Neural cell (in vitro differentiated cells): ENCODE measurements at regions not wholly inside any gene's neighbourhood (a gene's known extent, or its start where the extent isn't known, plus 50 kb on each side); places are given as distances from the start of the nearest gene placed in this dataset.

Experiments used
- H2AFZ ChIP-seq: fragments of 200-600, 300-800 bp; sonication (generic), shearing (Covaris generic); 2 replicates; pipeline ENCODE4 v1.6.0; 2014; ENCODE audit warnings: low read depth, mild to moderate bottlenecking, antibody characterized with exemption, low read length, moderate library complexity
- H3F3A ChIP-seq: fragments of 200-600 bp; shearing (Covaris generic); 2 replicates; pipeline ENCODE4 v1.6.1; 2016; ENCODE audit warnings: mild to moderate bottlenecking, moderate library complexity, mixed read lengths, antibody characterized with exemption, low read length; ENCODE audit not compliant: insufficient read depth, poor library complexity, severe bottlenecking
- H3K27ac ChIP-seq: fragments of 200-600, 300-800 bp; sonication (generic), shearing (Covaris generic); 2 replicates; pipeline ENCODE4 v1.5.1; 2014; ENCODE audit warnings: mild to moderate bottlenecking, low read length, moderate library complexity
- H3K27me3 ChIP-seq: fragments of 300-800, 200-600 bp; sonication (generic), shearing (Covaris generic); 2 replicates; pipeline ENCODE4 v1.6.0; 2014; ENCODE audit warnings: mild to moderate bottlenecking, low read depth, low read length, moderate library complexity; ENCODE audit not compliant: insufficient read depth
- H3K36me3 ChIP-seq: fragments of 300-800, 200-600 bp; sonication (generic), shearing (Covaris generic); 2 replicates; pipeline ENCODE4 v1.5.1; 2014; ENCODE audit warnings: mild to moderate bottlenecking, antibody characterized with exemption, low read length, moderate library complexity; ENCODE audit not compliant: insufficient read depth
- H3K4me2 ChIP-seq: fragments of 300-800, 200-600 bp; sonication (generic), shearing (Covaris generic); 2 replicates; pipeline ENCODE4 v1.6.0; 2014; ENCODE audit warnings: mild to moderate bottlenecking, low read length
- H3K4me3 ChIP-seq: fragments of 300-800, 200-600 bp; sonication (generic), shearing (Covaris generic); 2 replicates; pipeline ENCODE4 v1.5.1; 2014; ENCODE audit warnings: mild to moderate bottlenecking, low read length, moderate library complexity
- H3K79me2 ChIP-seq: fragments of 200-600 bp; shearing (Covaris generic); replicated peaks from 2 replicates; pipeline ENCODE4 v1.6.0; 2014; ENCODE audit warnings: mild to moderate bottlenecking, low read length, moderate library complexity; ENCODE audit not compliant: insufficient read depth
- H3K9ac ChIP-seq: fragments of 300-800, 200-600 bp; sonication (generic), shearing (Covaris generic); 2 replicates; pipeline ENCODE4 v1.6.1; 2016; ENCODE audit warnings: mild to moderate bottlenecking, low read length, mixed read lengths
- H3K9me2 ChIP-seq: fragments of 200-600 bp; shearing (Covaris generic); 2 replicates; pipeline ENCODE4 v1.6.1; 2016; ENCODE audit warnings: mild to moderate bottlenecking, low read length, mixed read lengths; ENCODE audit not compliant: insufficient read depth
- H3K9me3 ChIP-seq: fragments of 200-600, 300-800 bp; sonication (generic), shearing (Covaris generic); 2 replicates; pipeline ENCODE4 v1.6.1; 2016; ENCODE audit warnings: mild to moderate bottlenecking, mixed run types, low read length, moderate library complexity, mixed read lengths
- H4K20me1 ChIP-seq: fragments of 200-600 bp; shearing (Covaris generic); 2 replicates; pipeline ENCODE4 v1.6.1; 2016; ENCODE audit warnings: mild to moderate bottlenecking, mixed run types; ENCODE audit not compliant: insufficient read depth
- CTCF ChIP-seq: fragments of 450-650 bp; IDR thresholded peaks from 2 replicates; pipeline ENCODE4 v1.5.1; 2014; ENCODE audit warnings: antibody characterized with exemption, mild to moderate bottlenecking, moderate library complexity; ENCODE audit not compliant: poor library complexity, severe bottlenecking
- EP300 ChIP-seq: fragments of 450-650 bp; conservative IDR thresholded peaks from 2 replicates; pipeline ENCODE4 v1.6.1; 2014; ENCODE audit warnings: antibody characterized with exemption, mild to moderate bottlenecking, moderate library complexity; ENCODE audit not compliant: poor library complexity, severe bottlenecking
- EZH2 ChIP-seq: fragments of 200-600, 300-800 bp; shearing (Covaris generic), sonication (generic); IDR thresholded peaks from 2 replicates; pipeline ENCODE4 v1.6.1; 2014; ENCODE audit warnings: antibody characterized with exemption, low read length, borderline replicate concordance, mild to moderate bottlenecking; ENCODE audit not compliant: insufficient read depth, poor library complexity, severe bottlenecking
- MXI1 ChIP-seq: fragments of 450-650 bp; conservative IDR thresholded peaks from 2 replicates; pipeline ENCODE4 v1.6.1; 2014; ENCODE audit warnings: antibody characterized with exemption, mild to moderate bottlenecking; ENCODE audit not compliant: poor library complexity, severe bottlenecking
- POLR2AphosphoS5 ChIP-seq: IDR thresholded peaks from 2 replicates; pipeline ENCODE4 v1.6.1; 2012
- RAD21 ChIP-seq: fragments of 450-650 bp; conservative IDR thresholded peaks from 2 replicates; pipeline ENCODE4 v1.6.1; 2014; ENCODE audit warnings: antibody characterized with exemption, mild to moderate bottlenecking, moderate library complexity
- REST ChIP-seq: IDR thresholded peaks from 2 replicates; pipeline ENCODE4 v1.6.1; 2012; ENCODE audit warnings: borderline replicate concordance
- SMC3 ChIP-seq: fragments of 450-650 bp; conservative IDR thresholded peaks from 2 replicates; pipeline ENCODE4 v1.6.1; 2014; ENCODE audit warnings: antibody characterized with exemption, mild to moderate bottlenecking, moderate library complexity; ENCODE audit not compliant: poor library complexity
- TAF1 ChIP-seq: IDR thresholded peaks from 2 replicates; pipeline ENCODE4 v1.6.1; 2012; ENCODE audit warnings: low read depth

GRCh38 chr16:26526633-26527032 lies 540.1 kb upstream of the C16orf82 start:
- Histone ChIP-seq H3K9me2 (no peaks in the 10 kb centered on the region), H3K4me2 (no peak overlapping the region), H3K9me3 (no peaks in the 10 kb centered on the region), H3K27ac (no peak overlapping the region), H3K4me3 (no peak overlapping the region), H3K27me3 (no peaks in the 10 kb centered on the region), H2AFZ (no peak overlapping the region), H3K79me2 (no peaks in the 10 kb centered on the region), H3F3A (no peaks in the 10 kb centered on the region), H3K9ac (no peak overlapping the region), H3K36me3 (no peaks in the 10 kb centered on the region), H4K20me1 (no peaks in the 10 kb centered on the region)
- TF ChIP-seq REST: no peak
- no peak for TF ChIP-seq RAD21
- no peak for TF ChIP-seq EZH2
- no peak for TF ChIP-seq CTCF
- no peak for TF ChIP-seq SMC3
- no peak for TF ChIP-seq TAF1
- no peak for TF ChIP-seq POLR2AphosphoS5
- TF ChIP-seq MXI1: no peak
- no peak for TF ChIP-seq EP300

- H3K9me3 ChIP-seq: peaks cover 4% of the 10 kb centered on the region
- H3F3A ChIP-seq: no peaks in the 10 kb centered on the region
- no peaks in the 10 kb centered on the region for H3K27me3 ChIP-seq
- no peak overlapping the region for H2AFZ ChIP-seq
- TF ChIP-seq RAD21 (no peak), EP300 (no peak), REST (no peak), CTCF (no peak)
- peak overlapping the region; percentile 31 for H3K4me3 ChIP-seq
- H3K9ac ChIP-seq: peak overlapping the region; percentile 2
- no peaks in the 10 kb centered on the region for H3K9me2 ChIP-seq
- H3K4me2 ChIP-seq: no peak overlapping the region
- no peaks in the 10 kb centered on the region for H3K79me2 ChIP-seq
- H3K36me3 ChIP-seq: no peaks in the 10 kb centered on the region
- H4K20me1 ChIP-seq: no peaks in the 10 kb centered on the region
- H3K27ac ChIP-seq: no peak overlapping the region
Observed at GRCh38 chr16:26530584-26531289, 536.0 kb upstream of the C16orf82 start.
